Natural killer cell treated with Interleukin-12 subunit alpha and Interleukin-12 subunit beta and Interleukin-15 and Interleukin-18, amount 100 ng/mL, for 72 hours (primary cell): ENCODE measurements at regions not wholly inside any gene's neighbourhood (a gene's known extent, or its start where the extent isn't known, plus 50 kb on each side); places are given as distances from the start of the nearest gene placed in this dataset.
"Not testable (repeated sequence)": the region's sequence is repeated elsewhere in the genome, so short reads cannot be mapped to it uniquely, and the experiment has no call there.

Source experiments
- ATAC-seq, 2 donors: fragments of 150-1000 bp; cut with Tn5 transposase in 1 of 2; sonication (Bioruptor Pico), chemical (Tn5 transposase) in 1 of 2; 2 replicates each; pipeline ENCODE4 v1.10.0; 2021
- DNase-seq: peaks from one replicate; pipeline ENCODE4 v3.0.0; 2022; ENCODE audit warnings: low spot score
- H3K27ac Mint-ChIP-seq, 2 donors: 1 replicate in 1 of 2; 2 replicates in 1 of 2; pipeline ENCODE4 v1.8.0; 2022; ENCODE audit warnings: mixed read lengths in 2 of 2, mild to moderate bottlenecking in 1 of 2, moderate library complexity in 1 of 2
- H3K27me3 Mint-ChIP-seq, 2 donors: 1 replicate in 1 of 2; 2 replicates in 1 of 2; pipeline ENCODE4 v1.8.0; 2022; ENCODE audit warnings: mixed read lengths in 2 of 2
- H3K36me3 Mint-ChIP-seq: one replicate; pipeline ENCODE4 v1.8.0; 2022; ENCODE audit warnings: mixed read lengths
- H3K4me1 Mint-ChIP-seq, 2 donors: 1 replicate in 1 of 2; 2 replicates in 1 of 2; pipeline ENCODE4 v1.8.0; 2022; ENCODE audit warnings: low read depth in 2 of 2, mixed read lengths in 2 of 2, mild to moderate bottlenecking in 1 of 2
- H3K4me3 Mint-ChIP-seq: one replicate; pipeline ENCODE4 v1.8.0; 2022; ENCODE audit warnings: mixed read lengths
- H3K9me3 Mint-ChIP-seq: 2 replicates; pipeline ENCODE4 v1.8.0; 2022; ENCODE audit warnings: mixed read lengths

- H3K9me3 Mint-ChIP-seq = peaks cover 3% of the 10 kb centered on the region
- H3K36me3 Mint-ChIP-seq = peaks cover 6% of the 10 kb centered on the region
- H3K27ac Mint-ChIP-seq = no peak overlapping the region
- no peaks in the 10 kb centered on the region for H3K27me3 Mint-ChIP-seq
- no peak overlapping the region for H3K4me3 Mint-ChIP-seq
- peaks cover 44 to 55% of the 10 kb centered on the region in 2 donors for H3K4me1 Mint-ChIP-seq
- ATAC-seq = no peak
- no peak for DNase-seq
These were observed 80.9 kb upstream of the PICALM start for GRCh38 chr11:86149792-86150191.

DNA sequence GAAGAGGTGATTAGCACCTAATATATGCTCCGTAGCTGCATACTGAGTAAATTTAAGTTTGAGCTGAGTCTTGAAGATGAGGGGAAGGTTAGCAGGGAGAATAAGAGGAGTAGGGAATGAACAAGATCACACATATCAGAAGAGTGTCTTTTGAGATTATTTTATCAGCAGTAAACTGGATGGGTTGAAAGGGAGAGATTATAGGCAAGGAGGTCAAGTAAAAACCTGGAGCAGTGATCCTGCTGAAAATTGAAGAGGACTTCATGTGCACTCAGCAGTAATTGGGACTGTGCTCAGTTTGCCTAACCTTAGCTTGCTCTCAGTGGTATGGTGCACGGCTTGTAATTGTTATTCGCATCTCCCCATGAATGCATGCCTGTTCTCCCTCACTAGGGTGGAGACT, 79.5 kb upstream of the PICALM start:
- Mint-ChIP-seq H3K27ac (no peak overlapping the region), H3K27me3 (no peaks in the 10 kb centered on the region), H3K4me3 (no peak overlapping the region), H3K36me3 (peaks cover 6% of the 10 kb centered on the region), H3K4me1 (peaks cover 54 to 61% of the 10 kb centered on the region in 2 donors), H3K9me3 (peaks cover 3% of the 10 kb centered on the region)
- ATAC-seq (no peak), DNase-seq (no peak)

GRCh38 chr11:86147004-86147403, 78.1 kb upstream of the PICALM start:
- H3K36me3 Mint-ChIP-seq = peaks cover 6% of the 10 kb centered on the region
- peaks cover 6% of the 10 kb centered on the region for H3K9me3 Mint-ChIP-seq
- DNase-seq = no peak
- peaks cover 56 to 61% of the 10 kb centered on the region in 2 donors for H3K4me1 Mint-ChIP-seq
- H3K4me3 Mint-ChIP-seq = peak overlapping the region; percentile 13
- peak overlapping the region; percentile 26 to 60 for H3K27ac Mint-ChIP-seq
- ATAC-seq = peak; percentile 42 to 70
- H3K27me3 Mint-ChIP-seq = no peaks in the 10 kb centered on the region

GRCh38 chr11:86145439-86146156, 76.7 kb upstream of the PICALM start:
- H3K9me3 Mint-ChIP-seq = peaks cover 6% of the 10 kb centered on the region
- H3K27ac Mint-ChIP-seq = peak overlapping the region; percentile 96 to 98
- DNase-seq (no peak), ATAC-seq (no peak)
- H3K4me3 Mint-ChIP-seq = no peak overlapping the region
- H3K36me3 Mint-ChIP-seq = peaks cover 6% of the 10 kb centered on the region
- no peaks in the 10 kb centered on the region for H3K27me3 Mint-ChIP-seq
- peaks cover 55 to 61% of the 10 kb centered on the region in 2 donors for H3K4me1 Mint-ChIP-seq

- Mint-ChIP-seq H3K27me3 (no peaks in the 10 kb centered on the region), H3K4me3 (peak overlapping the region; percentile 80), H3K27ac (peak overlapping the region; percentile 96 to 98), H3K4me1 (peaks cover 61 to 66% of the 10 kb centered on the region in 2 donors), H3K36me3 (peaks cover 6% of the 10 kb centered on the region), H3K9me3 (peaks cover 6% of the 10 kb centered on the region)
- ATAC-seq (peak in 1 of 2 donors; percentile 24), DNase-seq (no peak)
These were observed 76.0 kb upstream of the PICALM start for GRCh38 chr11:86144846-86145245.

- H3K4me1 Mint-ChIP-seq = peaks cover 64 to 69% of the 10 kb centered on the region in 2 donors
- not testable (repeated sequence) for ATAC-seq, H3K9me3 Mint-ChIP-seq, DNase-seq, H3K36me3 Mint-ChIP-seq, H3K27me3 Mint-ChIP-seq
- H3K4me3 Mint-ChIP-seq = peak overlapping the region; percentile 80
- H3K27ac Mint-ChIP-seq = peak overlapping the region; percentile 96 to 98
These were observed 75.2 kb upstream of the PICALM start for GRCh38 chr11:86144087-86144486.

- Mint-ChIP-seq H3K27me3 (no peaks in the 10 kb centered on the region), H3K9me3 (peaks cover 6% of the 10 kb centered on the region), H3K27ac (peak overlapping the region; percentile 96 to 98), H3K4me1 (peaks cover 72 to 75% of the 10 kb centered on the region in 2 donors), H3K4me3 (peak overlapping the region; percentile 80), H3K36me3 (peaks cover 11% of the 10 kb centered on the region)
- ATAC-seq = peak; percentile 79 to 80
- peak; percentile 77 for DNase-seq
These were observed 74.5 kb upstream of the PICALM start for GRCh38 chr11:86143087-86144030.

- no peak for DNase-seq
- Mint-ChIP-seq H3K27ac (peak overlapping the region; percentile 96 to 98), H3K4me3 (peak overlapping the region; percentile 80), H3K36me3 (peaks cover 9% of the 10 kb centered on the region), H3K27me3 (no peaks in the 10 kb centered on the region), H3K9me3 (peaks cover 6% of the 10 kb centered on the region), H3K4me1 (peaks cover 69 to 73% of the 10 kb centered on the region in 2 donors)
- no peak for ATAC-seq
These were observed 73.3 kb upstream of the PICALM start for GRCh38 chr11:86142170-86142569.

DNA sequence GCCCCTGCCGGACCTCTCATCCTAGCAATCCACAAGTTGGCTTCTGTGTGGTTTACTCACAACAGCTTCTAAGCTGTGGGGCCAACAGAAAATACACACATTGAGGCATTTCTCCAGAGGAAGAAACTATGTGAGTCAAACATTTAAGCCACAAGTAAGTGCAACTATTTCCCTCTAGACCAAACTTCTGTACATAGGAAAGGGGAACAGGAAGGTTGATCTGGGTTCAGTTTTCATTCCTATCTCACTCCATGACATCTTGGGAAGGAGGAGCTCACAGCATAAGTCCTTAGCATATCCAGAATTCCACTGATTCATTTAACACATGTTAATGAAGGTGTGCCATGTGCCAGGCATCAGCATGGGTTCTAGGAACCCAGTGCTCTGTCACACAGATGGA, 72.8 kb upstream of the PICALM start:
- Mint-ChIP-seq H3K36me3 (peaks cover 5% of the 10 kb centered on the region), H3K27ac (peak overlapping the region; percentile 96 to 98), H3K4me1 (peaks cover 67 to 71% of the 10 kb centered on the region in 2 donors), H3K27me3 (no peaks in the 10 kb centered on the region), H3K4me3 (peak overlapping the region; percentile 80), H3K9me3 (peaks cover 3% of the 10 kb centered on the region)
- ATAC-seq (peak in 1 of 2 donors; percentile 48), DNase-seq (no peak)

GRCh38 chr11:86140334-86140990, 71.6 kb upstream of the PICALM start:
- peak overlapping the region; percentile 96 to 98 for H3K27ac Mint-ChIP-seq
- no peak for ATAC-seq
- DNase-seq = no peak

GRCh38 chr11:86138958-86139357, 70.1 kb upstream of the PICALM start:
- H3K9me3 Mint-ChIP-seq = peaks cover 8% of the 10 kb centered on the region
- DNase-seq = peak; percentile 85
- peaks cover 67 to 68% of the 10 kb centered on the region in 2 donors for H3K4me1 Mint-ChIP-seq
- ATAC-seq = peak; percentile 87 to 92
- peak overlapping the region; percentile 96 to 98 for H3K27ac Mint-ChIP-seq
- no peaks in the 10 kb centered on the region for H3K27me3 Mint-ChIP-seq
- peaks cover 4% of the 10 kb centered on the region for H3K36me3 Mint-ChIP-seq
- H3K4me3 Mint-ChIP-seq = peak overlapping the region; percentile 83

More at GRCh38 chr11:86140334-86140990, 71.6 kb upstream of the PICALM start:
- peaks cover 71 to 73% of the 10 kb centered on the region in 2 donors for H3K4me1 Mint-ChIP-seq
- H3K27me3 Mint-ChIP-seq = no peaks in the 10 kb centered on the region
- H3K4me3 Mint-ChIP-seq = peak overlapping the region; percentile 80
- peaks cover 3% of the 10 kb centered on the region for H3K9me3 Mint-ChIP-seq
- peaks cover 4% of the 10 kb centered on the region for H3K36me3 Mint-ChIP-seq

- ATAC-seq (no peak), DNase-seq (no peak)
- Mint-ChIP-seq H3K27ac (peak overlapping the region in 1 of 2 donors; percentile 66), H3K4me3 (no peak overlapping the region), H3K36me3 (peaks cover 4% of the 10 kb centered on the region), H3K4me1 (peaks cover 44 to 48% of the 10 kb centered on the region in 2 donors), H3K27me3 (no peaks in the 10 kb centered on the region), H3K9me3 (peaks cover 6% of the 10 kb centered on the region)
These were observed 67.7 kb upstream of the PICALM start for GRCh38 chr11:86136538-86136937.

- H3K9me3 Mint-ChIP-seq = peaks cover 6% of the 10 kb centered on the region
- no peaks in the 10 kb centered on the region for H3K27me3 Mint-ChIP-seq
- peaks cover 32 to 40% of the 10 kb centered on the region in 2 donors for H3K4me1 Mint-ChIP-seq
- H3K4me3 Mint-ChIP-seq = no peak overlapping the region
- no peak for DNase-seq
- H3K27ac Mint-ChIP-seq = peak overlapping the region; percentile 7 to 66
- peaks cover 4% of the 10 kb centered on the region for H3K36me3 Mint-ChIP-seq
- no peak for ATAC-seq
These were observed 66.4 kb upstream of the PICALM start for GRCh38 chr11:86135319-86135714.
